ENCODE measurements at regions not wholly inside any gene's neighbourhood (a gene's known extent, or its start where the extent isn't known, plus 50 kb on each side); places are given as distances from the start of the nearest gene placed in this dataset.
A peak's percentile ranks its signal among the peaks of the same experiment; 100 is the strongest.

DNA sequence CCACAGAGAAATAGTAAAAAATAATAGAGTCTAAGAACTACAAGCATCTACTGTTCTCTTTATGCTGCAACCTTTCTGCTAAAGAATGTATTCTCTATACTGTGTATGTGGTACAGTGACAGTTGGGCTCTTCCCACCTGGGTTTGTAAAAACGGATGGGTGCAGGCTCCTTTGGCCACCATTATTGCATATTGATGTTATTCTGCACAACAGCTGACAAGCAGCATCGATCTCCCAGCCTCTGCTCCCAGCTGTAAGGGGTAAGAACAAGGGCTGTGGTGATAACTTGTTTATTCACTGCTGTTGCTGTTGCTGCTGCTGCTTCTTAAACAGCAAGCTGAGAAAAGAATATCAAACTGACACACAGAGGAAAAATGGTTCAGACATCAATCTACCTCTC, 56.1 kb downstream of the KCNRG start:
- intact Hi-C loops (cut with DNase I) = no loop called here
- DNase-seq (ENCODE audit: low spot score) = no peak

- no peak for DNase-seq (ENCODE audit: low spot score)
Measured at GRCh38 chr13:50072676-50073075, 57.4 kb downstream of the KCNRG start.

GRCh38 chr13:50073340-50073739, 58.1 kb downstream of the KCNRG start:
- intact Hi-C loops (cut with DNase I) = no loop called here

More at GRCh38 chr13:50072676-50073075, 57.4 kb downstream of the KCNRG start:
- intact Hi-C loops (cut with DNase I) = no loop called here

DNA sequence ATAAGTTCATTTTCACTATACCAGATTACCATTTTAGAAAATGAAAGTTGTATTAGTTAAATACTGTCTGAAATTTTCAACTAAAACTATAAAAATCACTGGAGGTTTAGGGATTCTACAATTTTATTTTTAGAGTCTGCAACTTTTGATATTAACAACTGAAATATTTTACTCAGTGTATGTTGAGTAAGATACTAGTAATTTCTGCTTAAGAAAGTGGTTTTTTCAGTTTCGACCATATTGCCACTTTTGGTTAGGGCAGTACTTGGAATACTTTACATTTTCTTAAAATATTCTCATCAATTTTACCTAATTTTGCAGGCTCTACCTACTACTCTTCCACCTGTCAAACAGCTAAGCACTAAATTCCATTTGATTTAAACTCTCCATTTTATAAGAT, 59.6 kb downstream of the KCNRG start:
- intact Hi-C loops (cut with DNase I) = no loop called here
- no peak for DNase-seq (ENCODE audit: low spot score)

More at GRCh38 chr13:50073340-50073739, 58.1 kb downstream of the KCNRG start:
- no peak for DNase-seq (ENCODE audit: low spot score)

DNA sequence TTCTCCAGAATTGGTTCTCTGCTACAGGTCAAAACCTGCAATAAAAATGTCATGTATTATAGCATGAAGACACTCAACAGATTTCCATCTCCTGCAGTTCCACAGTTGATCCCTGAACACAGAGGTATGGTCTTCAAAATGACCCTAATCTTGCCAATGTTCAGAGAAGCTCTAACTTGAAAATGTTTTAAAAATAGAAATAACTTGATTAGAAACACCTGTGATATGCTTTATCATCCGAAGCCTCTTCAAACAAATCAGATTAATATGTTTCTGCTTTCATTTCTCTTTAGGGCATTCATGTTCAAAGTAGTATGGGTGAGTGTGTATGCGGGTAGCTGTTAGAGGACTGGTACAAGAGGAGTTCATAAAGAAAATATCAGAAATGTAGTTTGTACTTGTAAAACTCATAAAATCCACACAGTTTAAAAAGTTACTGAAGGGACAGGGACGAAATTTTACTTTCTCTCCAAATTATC, 60.4 kb downstream of the KCNRG start:
- intact Hi-C loops (cut with DNase I) = no loop called here
- DNase-seq (ENCODE audit: low spot score) = no peak

DNA sequence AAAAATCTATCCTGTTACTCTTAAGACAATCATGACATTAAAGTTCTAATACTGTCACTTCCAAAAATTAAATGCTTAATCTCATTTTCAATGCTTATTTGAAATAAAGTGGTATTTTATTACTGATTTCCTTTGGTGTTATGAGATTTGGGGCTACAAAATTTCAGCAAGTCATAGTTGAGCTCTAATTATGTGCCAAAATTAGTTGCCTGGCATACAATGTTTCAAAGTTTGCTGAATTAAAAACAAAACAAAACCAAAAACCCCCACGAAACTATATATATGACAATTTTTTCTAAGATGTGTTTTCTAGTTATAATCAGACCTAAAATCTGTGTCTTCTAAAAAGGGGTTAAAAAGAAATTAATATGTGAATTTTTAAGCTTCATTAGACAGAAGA, 62.2 kb downstream of the KCNRG start:
- intact Hi-C loops (cut with DNase I) = no loop called here
- DNase-seq (ENCODE audit: low spot score) = no peak

- no peak for DNase-seq (ENCODE audit: low spot score)
- intact Hi-C loops (cut with DNase I) = no loop called here
Measured at GRCh38 chr13:50078231-50078894, 63.1 kb downstream of the KCNRG start.

GRCh38 chr13:50078895-50079654, 63.8 kb downstream of the KCNRG start:
- DNase-seq (ENCODE audit: low spot score) = no peak
- intact Hi-C loops (cut with DNase I) = no loop called here

DNA sequence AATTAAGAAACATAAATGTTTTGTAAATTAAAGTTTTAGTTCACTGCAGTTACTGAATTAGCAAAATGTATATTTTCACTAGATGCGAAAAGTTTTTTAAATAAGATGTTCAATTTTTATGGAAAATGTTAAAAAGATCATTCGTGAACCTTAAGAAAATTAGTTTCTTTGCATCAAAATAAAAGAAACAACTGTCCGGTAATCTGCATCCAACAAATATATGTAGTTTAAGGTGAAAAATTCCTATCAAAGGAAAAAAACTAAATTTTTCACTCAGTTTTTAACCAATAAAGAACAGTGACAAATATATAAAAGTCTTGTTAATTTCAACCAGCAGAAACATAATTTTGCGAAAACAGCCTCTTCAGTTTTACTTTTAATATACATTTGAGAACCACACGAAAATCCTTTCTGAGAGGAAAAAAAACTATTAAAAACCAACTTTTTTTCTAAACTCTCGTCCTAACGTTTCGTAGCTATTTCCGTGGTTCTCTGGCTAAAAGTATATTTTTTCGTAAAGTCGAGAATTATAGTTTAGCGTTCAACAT, 64.5 kb downstream of the KCNRG start:
- DNase-seq (ENCODE audit: low spot score) = no peak
- intact Hi-C loops (cut with DNase I) = loop anchor here (5.0 kb wide), 2 partner anchors 48 to 82 kb away; partner anchors contain the start of gene TRIM13 (in 1 of the 2)

- intact Hi-C loops (cut with DNase I) = loop anchor here (5.0 kb wide), 2 partner anchors 47 to 83 kb away; partner anchors contain the start of gene TRIM13 (in 1 of the 2)
- peak; percentile 56 for DNase-seq (ENCODE audit: low spot score)
Measured at GRCh38 chr13:50080203-50080910, 65.1 kb downstream of the KCNRG start.

- intact Hi-C loops (cut with DNase I) = loop anchor here (5.0 kb wide), 2 partner anchors 46 to 84 kb away; partner anchors contain the start of gene TRIM13 (in 1 of the 2)
- peak; percentile 89 for DNase-seq (ENCODE audit: low spot score)
Measured at GRCh38 chr13:50080911-50081678, 65.9 kb downstream of the KCNRG start.

DNA sequence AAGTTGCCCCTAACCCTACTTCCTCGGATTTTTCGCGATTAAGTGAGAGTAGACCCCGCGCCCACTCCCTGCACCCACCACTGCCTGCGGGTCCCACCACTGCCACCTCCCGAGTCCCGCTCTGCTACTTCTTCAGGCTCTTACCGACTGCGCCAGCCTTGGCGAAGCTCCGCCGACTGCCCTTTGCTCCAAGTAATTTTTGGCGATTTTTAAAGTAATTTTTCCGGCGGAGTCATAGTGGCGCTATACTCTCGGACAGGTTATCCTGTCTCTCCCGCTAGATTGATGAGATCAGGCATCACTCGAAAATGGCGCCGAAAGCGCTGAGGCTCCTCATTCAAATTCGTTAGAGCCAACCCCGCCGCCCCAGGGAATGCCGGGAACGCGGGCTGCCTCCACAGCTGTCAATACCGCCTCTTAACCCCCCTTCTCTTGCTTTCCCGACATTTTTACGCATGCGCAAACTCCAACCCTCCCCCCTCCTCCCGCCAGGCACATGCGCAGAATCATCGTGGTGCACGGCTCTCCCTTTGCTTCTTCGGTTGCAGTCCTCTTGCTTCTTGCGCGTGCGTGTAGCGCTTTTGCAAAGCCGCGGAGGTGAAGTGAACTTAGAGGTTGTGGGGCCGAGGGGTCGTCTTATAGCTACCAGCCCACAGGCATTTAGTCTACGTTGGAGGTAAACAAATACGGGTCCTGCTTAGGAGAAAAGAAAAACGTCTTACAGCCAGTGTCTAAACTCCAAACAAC, 66.6 kb downstream of the KCNRG start:
- intact Hi-C loops (cut with DNase I) = loop anchor here (5.0 kb wide), 2 partner anchors 45 to 85 kb away; partner anchors contain the start of gene TRIM13 (in 1 of the 2)
- peak; percentile 99 for DNase-seq (ENCODE audit: low spot score)

GRCh38 chr13:50082426-50083281, 67.4 kb downstream of the KCNRG start:
- intact Hi-C loops (cut with DNase I) = loop anchor here (5.0 kb wide), 2 partner anchors 45 to 85 kb away; partner anchors contain the start of gene TRIM13 (in 1 of the 2)
- peak; percentile 80 for DNase-seq (ENCODE audit: low spot score)

DNA sequence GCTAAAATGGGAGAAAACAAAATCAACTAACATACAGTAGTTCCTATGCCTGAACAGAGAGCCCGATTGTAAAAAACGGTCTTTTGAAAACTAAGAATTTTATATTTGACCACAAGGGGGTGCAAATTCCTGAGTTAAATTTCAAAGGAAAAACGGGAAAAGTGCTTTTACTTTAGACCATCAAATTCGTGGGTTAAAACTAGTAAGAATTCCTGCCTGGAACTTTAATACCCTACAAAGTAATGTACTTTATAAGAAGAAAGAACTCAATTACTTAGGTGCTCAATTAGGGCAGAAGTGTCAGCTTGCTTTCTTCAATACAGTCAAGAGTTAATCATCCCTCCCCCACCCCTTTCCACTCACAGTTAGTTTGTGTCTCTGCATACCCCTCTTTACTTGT, 69.8 kb downstream of the KCNRG start:
- intact Hi-C loops (cut with DNase I) = loop anchor here in 1 of 2 donors (5.0 kb wide), 1 partner anchor 617 kb away; no protein-coding TSS in a partner anchor

GRCh38 chr13:50089633-50090032, 74.4 kb downstream of the KCNRG start:
- intact Hi-C loops (cut with DNase I) = loop anchor here in 1 of 2 donors (5.0 to 10.0 kb wide), 2 partner anchors 435 to 613 kb away; no protein-coding TSS in a partner anchor
- no peak for DNase-seq (ENCODE audit: low spot score)

More for the DNA sequence above, 69.8 kb downstream of the KCNRG start:
- DNase-seq (ENCODE audit: low spot score) = no peak

GRCh38 chr13:50090211-50090610, 75.0 kb downstream of the KCNRG start:
- no peak for DNase-seq (ENCODE audit: low spot score)
- intact Hi-C loops (cut with DNase I) = loop anchor here in 1 of 2 donors (10.0 kb wide), 1 partner anchor 435 kb away; no protein-coding TSS in a partner anchor

Data from posterior vena cava (tissue), 2 donors.